Natural killer cell (primary cell): ENCODE measurements at regions not wholly inside any gene's neighbourhood (a gene's known extent, or its start where the extent isn't known, plus 50 kb on each side); places are given as distances from the start of the nearest gene placed in this dataset.

Source experiments
- ATAC-seq, 3 donors: fragments of 150-1000 bp in 2 of 3; fragments of 200-7000 bp in 1 of 3; cut with Tn5 transposase; 1 replicate in 1 of 3; 2 replicates in 2 of 3; pipeline ENCODE4 v1.10.0; 2021; ENCODE audit warnings: mild to moderate bottlenecking in 2 of 3, moderate library complexity in 2 of 3
- DNase-seq, 2 donors: peaks; one replicate each; pipeline versions ENCODE4 v3.0.0 to v3.0.0-alpha.2; 2013 to 2021; ENCODE audit warnings: mixed read lengths in 1 of 2
- H3K27ac ChIP-seq: one replicate; pipeline ENCODE4 v1.5.1; 2013; ENCODE audit warnings: mild to moderate bottlenecking, low read length
- H3K27me3 ChIP-seq: one replicate; pipeline ENCODE4 v1.6.1; 2013; ENCODE audit warnings: low read length; ENCODE audit not compliant: control insufficient read depth, insufficient read depth
- H3K36me3 ChIP-seq: one replicate; pipeline ENCODE4 v1.6.1; 2013; ENCODE audit warnings: low read length; ENCODE audit not compliant: control insufficient read depth, insufficient read depth
- H3K4me1 ChIP-seq: one replicate; pipeline ENCODE4 v1.6.1; 2013; ENCODE audit warnings: low read length; ENCODE audit not compliant: control insufficient read depth, insufficient read depth
- H3K4me3 ChIP-seq: one replicate; pipeline ENCODE4 v1.5.1; 2013; ENCODE audit warnings: low read length
- H3K9me3 ChIP-seq: one replicate; pipeline ENCODE4 v1.6.1; 2013; ENCODE audit warnings: low read length; ENCODE audit not compliant: control insufficient read depth, insufficient read depth
- H3K27ac Mint-ChIP-seq, 2 donors: one replicate each; pipeline ENCODE4 v1.8.0; 2022; ENCODE audit warnings: mild to moderate bottlenecking in 2 of 2, mixed read lengths in 2 of 2, moderate library complexity in 1 of 2
- H3K27me3 Mint-ChIP-seq, 2 donors: one replicate each; pipeline ENCODE4 v1.8.0; 2022; ENCODE audit warnings: low read depth in 2 of 2, mixed read lengths in 2 of 2
- H3K36me3 Mint-ChIP-seq: one replicate; pipeline ENCODE4 v1.8.0; 2022; ENCODE audit warnings: mixed read lengths
- H3K4me1 Mint-ChIP-seq, 2 donors: one replicate each; pipeline ENCODE4 v1.8.0; 2022; ENCODE audit warnings: mixed read lengths in 2 of 2
- H3K4me3 Mint-ChIP-seq: one replicate; pipeline ENCODE4 v1.8.0; 2022; ENCODE audit warnings: mild to moderate bottlenecking, moderate library complexity, mixed read lengths
- H3K9me3 Mint-ChIP-seq, 2 donors: one replicate each; pipeline ENCODE4 v1.8.0; 2022; ENCODE audit warnings: mixed read lengths in 2 of 2
- CTCF ChIP-seq: fragments of 200-600 bp; IDR thresholded peaks from one replicate; pipeline ENCODE4 v1.8.0; 2022; ENCODE audit warnings: antibody characterized with exemption
- WGBS: methylation state at CpG from one replicate; pipeline ENCODE4 v1.1.7; 2013; ENCODE audit warnings: missing lambda C conversion rate; ENCODE audit not compliant: insufficient coverage; 5-methylcytosine and 5-hydroxymethylcytosine counted together
- intact Hi-C: fragments of 100-400 bp; cut with micrococcal nuclease; formaldehyde crosslinking; loops from one replicate; pipeline ENCODE4 v1.14.2; 2022

GRCh38 chr20:48298851-48299484 lies 513.7 kb upstream of the SULF2 start:
- Mint-ChIP-seq H3K9me3 (no peaks in the 10 kb centered on the region), H3K27ac (no peak overlapping the region), H3K4me3 (no peak overlapping the region), H3K4me1 (no peaks in the 10 kb centered on the region), H3K36me3 (no peaks in the 10 kb centered on the region), H3K27me3 (peaks cover 17 to 21% of the 10 kb centered on the region in 2 donors)
- no peak overlapping the region for H3K27ac ChIP-seq
- no peak for TF ChIP-seq CTCF
- H3K36me3 ChIP-seq, result no peaks in the 10 kb centered on the region
- no peaks in the 10 kb centered on the region for H3K9me3 ChIP-seq
- 94% methylated on average over 7 of the region's 7 CpGs for WGBS
- DNase-seq (no peak), ATAC-seq (no peak)
- H3K4me3 ChIP-seq, result no peak overlapping the region
- H3K4me1 ChIP-seq, result no peaks in the 10 kb centered on the region
- intact Hi-C loops, result no loop called here
- no peaks in the 10 kb centered on the region for H3K27me3 ChIP-seq

DNA sequence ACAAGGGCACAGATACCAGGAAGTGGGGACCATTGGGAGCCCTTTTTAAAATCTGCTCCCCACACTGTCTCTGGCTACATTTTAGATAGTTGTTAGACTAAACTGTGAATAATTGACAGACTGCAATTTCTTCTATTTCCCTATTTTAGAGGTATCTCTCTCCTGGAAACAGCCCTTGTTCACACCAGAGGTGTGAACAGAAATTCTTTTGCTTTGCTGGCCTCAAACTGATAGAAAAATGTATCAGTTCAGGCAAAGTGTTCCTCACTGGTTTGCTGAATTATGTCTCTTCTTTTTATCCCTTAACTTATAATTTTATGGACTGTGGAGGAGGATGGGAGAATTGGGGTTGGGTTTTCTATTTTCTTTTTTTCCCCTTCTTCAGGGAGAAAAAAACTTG lies 513.2 kb upstream of the SULF2 start:
- intact Hi-C loops, result no loop called here
- no peak overlapping the region for H3K27ac Mint-ChIP-seq
- peaks cover 16 to 26% of the 10 kb centered on the region in 2 donors for H3K27me3 Mint-ChIP-seq
- Histone ChIP-seq H3K36me3 (no peaks in the 10 kb centered on the region), H3K27me3 (no peaks in the 10 kb centered on the region), H3K4me3 (no peak overlapping the region), H3K27ac (no peak overlapping the region), H3K9me3 (no peaks in the 10 kb centered on the region), H3K4me1 (no peaks in the 10 kb centered on the region)
- no peaks in the 10 kb centered on the region for H3K36me3 Mint-ChIP-seq
- DNase-seq (no peak), ATAC-seq (no peak)
- no peaks in the 10 kb centered on the region for H3K4me1 Mint-ChIP-seq
- no peak overlapping the region for H3K4me3 Mint-ChIP-seq
- TF ChIP-seq CTCF, result no peak
- no peaks in the 10 kb centered on the region for H3K9me3 Mint-ChIP-seq

GRCh38 chr20:48295966-48296421 lies 510.7 kb upstream of the SULF2 start:
- no peak overlapping the region for H3K4me3 Mint-ChIP-seq
- no peak overlapping the region for H3K27ac Mint-ChIP-seq
- intact Hi-C loops, result no loop called here
- no peaks in the 10 kb centered on the region for H3K4me1 Mint-ChIP-seq
- Histone ChIP-seq H3K4me3 (no peak overlapping the region), H3K4me1 (no peaks in the 10 kb centered on the region), H3K9me3 (no peaks in the 10 kb centered on the region), H3K27me3 (no peaks in the 10 kb centered on the region), H3K36me3 (no peaks in the 10 kb centered on the region), H3K27ac (no peak overlapping the region)
- DNase-seq (no peak), ATAC-seq (no peak)
- H3K36me3 Mint-ChIP-seq, result no peaks in the 10 kb centered on the region
- H3K27me3 Mint-ChIP-seq, result peaks cover 11 to 35% of the 10 kb centered on the region in 2 donors
- no peak for TF ChIP-seq CTCF
- WGBS, result 68% methylated on average over 6 of the region's 6 CpGs
- H3K9me3 Mint-ChIP-seq, result no peaks in the 10 kb centered on the region

DNA sequence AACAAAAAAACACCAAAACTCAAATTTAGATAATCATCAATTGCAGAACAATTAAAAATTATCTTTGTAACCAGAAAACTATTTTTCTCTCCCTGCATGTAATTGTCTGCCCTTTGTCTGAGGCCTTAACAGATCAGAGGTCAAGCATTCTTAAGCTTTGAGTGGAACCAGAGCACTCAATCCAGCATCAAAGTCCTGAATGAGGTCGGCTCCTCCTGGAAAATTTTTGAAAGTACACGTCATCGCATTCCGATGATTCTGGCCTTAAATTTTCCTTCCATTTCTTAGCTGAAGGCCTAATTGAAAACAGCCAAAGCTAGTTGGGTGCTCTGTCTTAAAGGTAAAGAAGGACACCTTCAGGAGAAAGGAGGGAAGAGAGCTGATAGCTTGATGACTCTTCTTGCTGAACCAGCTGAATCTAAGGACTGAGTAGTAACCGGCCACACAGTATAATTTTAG lies 510.2 kb upstream of the SULF2 start:
- H3K4me3 ChIP-seq, result no peak overlapping the region
- intact Hi-C loops, result no loop called here
- no peaks in the 10 kb centered on the region for H3K27me3 ChIP-seq
- H3K9me3 ChIP-seq, result no peaks in the 10 kb centered on the region
- H3K27ac ChIP-seq, result no peak overlapping the region
- no peaks in the 10 kb centered on the region for H3K36me3 ChIP-seq
- Mint-ChIP-seq H3K9me3 (no peaks in the 10 kb centered on the region), H3K36me3 (no peaks in the 10 kb centered on the region), H3K27ac (no peak overlapping the region), H3K27me3 (peaks cover 11 to 34% of the 10 kb centered on the region in 2 donors), H3K4me3 (no peak overlapping the region), H3K4me1 (no peaks in the 10 kb centered on the region)
- ATAC-seq (no peak), DNase-seq (no peak)
- TF ChIP-seq CTCF, result no peak
- H3K4me1 ChIP-seq, result no peaks in the 10 kb centered on the region
- 81% methylated on average over 5 of the region's 5 CpGs for WGBS
